Natural killer cell (primary cell): ENCODE measurements at regions not wholly inside any gene's neighbourhood (a gene's known extent, or its start where the extent isn't known, plus 50 kb on each side); places are given as distances from the start of the nearest gene placed in this dataset.

Source experiments
- ATAC-seq, 3 donors: fragments of 150-1000 bp in 2 of 3; fragments of 200-7000 bp in 1 of 3; cut with Tn5 transposase; 1 replicate in 1 of 3; 2 replicates in 2 of 3; pipeline ENCODE4 v1.10.0; 2021; ENCODE audit warnings: mild to moderate bottlenecking in 2 of 3, moderate library complexity in 2 of 3
- DNase-seq, 2 donors: peaks; one replicate each; pipeline versions ENCODE4 v3.0.0 to v3.0.0-alpha.2; 2013 to 2021; ENCODE audit warnings: mixed read lengths in 1 of 2
- H3K27ac ChIP-seq: one replicate; pipeline ENCODE4 v1.5.1; 2013; ENCODE audit warnings: mild to moderate bottlenecking, low read length
- H3K27me3 ChIP-seq: one replicate; pipeline ENCODE4 v1.6.1; 2013; ENCODE audit warnings: low read length; ENCODE audit not compliant: control insufficient read depth, insufficient read depth
- H3K36me3 ChIP-seq: one replicate; pipeline ENCODE4 v1.6.1; 2013; ENCODE audit warnings: low read length; ENCODE audit not compliant: control insufficient read depth, insufficient read depth
- H3K4me1 ChIP-seq: one replicate; pipeline ENCODE4 v1.6.1; 2013; ENCODE audit warnings: low read length; ENCODE audit not compliant: control insufficient read depth, insufficient read depth
- H3K4me3 ChIP-seq: one replicate; pipeline ENCODE4 v1.5.1; 2013; ENCODE audit warnings: low read length
- H3K9me3 ChIP-seq: one replicate; pipeline ENCODE4 v1.6.1; 2013; ENCODE audit warnings: low read length; ENCODE audit not compliant: control insufficient read depth, insufficient read depth
- H3K27ac Mint-ChIP-seq, 2 donors: one replicate each; pipeline ENCODE4 v1.8.0; 2022; ENCODE audit warnings: mild to moderate bottlenecking in 2 of 2, mixed read lengths in 2 of 2, moderate library complexity in 1 of 2
- H3K27me3 Mint-ChIP-seq, 2 donors: one replicate each; pipeline ENCODE4 v1.8.0; 2022; ENCODE audit warnings: low read depth in 2 of 2, mixed read lengths in 2 of 2
- H3K36me3 Mint-ChIP-seq: one replicate; pipeline ENCODE4 v1.8.0; 2022; ENCODE audit warnings: mixed read lengths
- H3K4me1 Mint-ChIP-seq, 2 donors: one replicate each; pipeline ENCODE4 v1.8.0; 2022; ENCODE audit warnings: mixed read lengths in 2 of 2
- H3K4me3 Mint-ChIP-seq: one replicate; pipeline ENCODE4 v1.8.0; 2022; ENCODE audit warnings: mild to moderate bottlenecking, moderate library complexity, mixed read lengths
- H3K9me3 Mint-ChIP-seq, 2 donors: one replicate each; pipeline ENCODE4 v1.8.0; 2022; ENCODE audit warnings: mixed read lengths in 2 of 2
- WGBS: methylation state at CpG from one replicate; pipeline ENCODE4 v1.1.7; 2013; ENCODE audit warnings: missing lambda C conversion rate; ENCODE audit not compliant: insufficient coverage; 5-methylcytosine and 5-hydroxymethylcytosine counted together
- intact Hi-C: fragments of 100-400 bp; cut with micrococcal nuclease; formaldehyde crosslinking; loops from one replicate; pipeline ENCODE4 v1.14.2; 2022
- TF ChIP-seq, protein P1 (sequence below): fragments of 200-600 bp; IDR thresholded peaks from one replicate; pipeline ENCODE4 v1.8.0; 2022; ENCODE audit warnings: antibody characterized with exemption

DNA sequence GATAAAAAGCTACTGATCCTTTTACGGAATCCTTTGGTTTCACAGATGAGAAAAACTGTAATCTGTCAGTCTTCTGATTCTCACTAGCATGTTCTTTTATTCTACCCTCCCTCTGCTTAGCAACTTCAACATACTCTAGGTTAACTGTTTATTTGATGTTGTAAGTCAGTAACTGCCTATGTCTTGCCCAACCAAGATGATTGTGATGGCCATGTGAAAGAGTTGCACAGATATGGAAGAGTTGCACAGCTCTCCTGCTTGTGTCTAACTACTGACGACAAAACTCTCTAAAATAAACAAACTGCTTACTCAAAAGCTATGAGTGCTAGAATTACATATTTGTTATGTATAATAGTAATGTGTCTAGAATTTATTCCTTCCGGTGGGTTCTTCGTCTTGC lies 227.3 kb upstream of the DAB2 start:
- H3K36me3 Mint-ChIP-seq: no peaks in the 10 kb centered on the region
- no peak overlapping the region for H3K27ac Mint-ChIP-seq
- H3K9me3 ChIP-seq: no peaks in the 10 kb centered on the region
- ATAC-seq: no peak
- TF ChIP-seq, protein P1, sequence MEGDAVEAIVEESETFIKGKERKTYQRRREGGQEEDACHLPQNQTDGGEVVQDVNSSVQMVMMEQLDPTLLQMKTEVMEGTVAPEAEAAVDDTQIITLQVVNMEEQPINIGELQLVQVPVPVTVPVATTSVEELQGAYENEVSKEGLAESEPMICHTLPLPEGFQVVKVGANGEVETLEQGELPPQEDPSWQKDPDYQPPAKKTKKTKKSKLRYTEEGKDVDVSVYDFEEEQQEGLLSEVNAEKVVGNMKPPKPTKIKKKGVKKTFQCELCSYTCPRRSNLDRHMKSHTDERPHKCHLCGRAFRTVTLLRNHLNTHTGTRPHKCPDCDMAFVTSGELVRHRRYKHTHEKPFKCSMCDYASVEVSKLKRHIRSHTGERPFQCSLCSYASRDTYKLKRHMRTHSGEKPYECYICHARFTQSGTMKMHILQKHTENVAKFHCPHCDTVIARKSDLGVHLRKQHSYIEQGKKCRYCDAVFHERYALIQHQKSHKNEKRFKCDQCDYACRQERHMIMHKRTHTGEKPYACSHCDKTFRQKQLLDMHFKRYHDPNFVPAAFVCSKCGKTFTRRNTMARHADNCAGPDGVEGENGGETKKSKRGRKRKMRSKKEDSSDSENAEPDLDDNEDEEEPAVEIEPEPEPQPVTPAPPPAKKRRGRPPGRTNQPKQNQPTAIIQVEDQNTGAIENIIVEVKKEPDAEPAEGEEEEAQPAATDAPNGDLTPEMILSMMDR: no peak
- H3K27me3 ChIP-seq: no peaks in the 10 kb centered on the region
- no peaks in the 10 kb centered on the region for H3K4me1 ChIP-seq
- H3K27ac ChIP-seq: no peak overlapping the region
- no peak overlapping the region for H3K4me3 ChIP-seq
- 100% methylated on average over 3 of the region's 4 CpGs for WGBS
- no peaks in the 10 kb centered on the region for H3K36me3 ChIP-seq
- intact Hi-C loops: no loop called here
- DNase-seq: no peak
- H3K9me3 Mint-ChIP-seq: no peaks in the 10 kb centered on the region
- H3K4me1 Mint-ChIP-seq: no peaks in the 10 kb centered on the region
- no peak overlapping the region for H3K4me3 Mint-ChIP-seq
- H3K27me3 Mint-ChIP-seq: peaks cover 5 to 25% of the 10 kb centered on the region in 2 donors

GRCh38 chr5:39650008-39650762 lies 225.4 kb upstream of the DAB2 start:
- ATAC-seq (no peak), DNase-seq (no peak)
- H3K9me3 Mint-ChIP-seq: no peaks in the 10 kb centered on the region
- no peak overlapping the region for H3K27ac ChIP-seq
- H3K4me1 Mint-ChIP-seq: no peaks in the 10 kb centered on the region
- H3K36me3 Mint-ChIP-seq: no peaks in the 10 kb centered on the region
- no peak overlapping the region for H3K4me3 ChIP-seq
- H3K4me3 Mint-ChIP-seq: no peak overlapping the region
- TF ChIP-seq, protein P1: no peak
- intact Hi-C loops: no loop called here
- peaks cover 2 to 17% of the 10 kb centered on the region in 2 donors for H3K27me3 Mint-ChIP-seq
- no peaks in the 10 kb centered on the region for H3K27me3 ChIP-seq
- no peaks in the 10 kb centered on the region for H3K4me1 ChIP-seq
- WGBS: 79% methylated on average over 1 of the region's 1 CpG
- H3K36me3 ChIP-seq: no peaks in the 10 kb centered on the region
- H3K27ac Mint-ChIP-seq: no peak overlapping the region
- H3K9me3 ChIP-seq: no peaks in the 10 kb centered on the region

- TF ChIP-seq, protein P1: no peak
- no peaks in the 10 kb centered on the region for H3K4me1 Mint-ChIP-seq
- 74% methylated on average over 7 of the region's 7 CpGs for WGBS
- no peak overlapping the region for H3K4me3 Mint-ChIP-seq
- DNase-seq (no peak), ATAC-seq (no peak)
- H3K4me1 ChIP-seq: no peaks in the 10 kb centered on the region
- no peaks in the 10 kb centered on the region for H3K36me3 Mint-ChIP-seq
- intact Hi-C loops: no loop called here
- H3K27ac ChIP-seq: no peak overlapping the region
- no peak overlapping the region for H3K27ac Mint-ChIP-seq
- H3K9me3 Mint-ChIP-seq: no peaks in the 10 kb centered on the region
- no peaks in the 10 kb centered on the region for H3K9me3 ChIP-seq
- H3K4me3 ChIP-seq: no peak overlapping the region
- no peaks in the 10 kb centered on the region for H3K36me3 ChIP-seq
- no peaks in the 10 kb centered on the region for H3K27me3 ChIP-seq
- peaks cover 7 to 28% of the 10 kb centered on the region in 2 donors for H3K27me3 Mint-ChIP-seq
These were observed 224.1 kb upstream of the DAB2 start for GRCh38 chr5:39648848-39649227.
